ENCODE measurements at regions not wholly inside any gene's neighbourhood (a gene's known extent, or its start where the extent isn't known, plus 50 kb on each side); places are given as distances from the start of the nearest gene placed in this dataset. TPM values are rescaled to one million over a fixed set of nuclear protein-coding genes. Genes with fewer than 3 reads are reported as not detected.
A peak's percentile ranks its signal among the peaks of the same experiment; 100 is the strongest.

GRCh38 chr2:71742953-71743601, 289.7 kb downstream of the DYSF start:
- peaks cover 0 to 22% of the 10 kb centered on the region in 2 donors for H3K4me1 ChIP-seq
- DNase-seq: peak; percentile 19 to 21
- TF ChIP-seq CTCF (IDR thresholded peaks at IDR 0.05): no peak
- no peak for TF ChIP-seq POLR2A (IDR thresholded peaks at IDR 0.05)
- intact Hi-C loops (cut with DNase I): no loop called here
- no peaks in the 10 kb centered on the region for H3K27me3 ChIP-seq
- no peaks in the 10 kb centered on the region for H3K36me3 ChIP-seq
- no peak overlapping the region for H3K4me3 ChIP-seq (replicated peaks in 1 of 3)
- WGBS, 2 donors: 70 to 86% methylated on average over 16 of the region's 16 CpGs
- H3K9me3 ChIP-seq: no peaks in the 10 kb centered on the region
- no peak overlapping the region for H3K27ac ChIP-seq

- no peak overlapping the region for H3K4me3 ChIP-seq (replicated peaks in 1 of 3)
- no peaks in the 10 kb centered on the region for H3K27me3 ChIP-seq
- peaks cover 8 to 13% of the 10 kb centered on the region in 2 donors for H3K4me1 ChIP-seq
- H3K36me3 ChIP-seq: no peaks in the 10 kb centered on the region
- H3K9me3 ChIP-seq: no peaks in the 10 kb centered on the region
- no peak overlapping the region for H3K27ac ChIP-seq
- 88% methylated on average over 4 of the region's 4 CpGs for WGBS, 2 donors
- no peak for TF ChIP-seq POLR2A (IDR thresholded peaks at IDR 0.05)
- TF ChIP-seq CTCF (IDR thresholded peaks at IDR 0.05): no peak
- intact Hi-C loops (cut with DNase I): no loop called here
- no peak for DNase-seq
Observed at GRCh38 chr2:71736986-71737385, 283.6 kb downstream of the DYSF start.

GRCh38 chr2:71736091-71736861, 282.9 kb downstream of the DYSF start:
- TF ChIP-seq CTCF (IDR thresholded peaks at IDR 0.05) (no peak), POLR2A (IDR thresholded peaks at IDR 0.05) (no peak)
- H3K4me3 ChIP-seq (replicated peaks in 1 of 3): no peak overlapping the region
- H3K4me1 ChIP-seq: peaks cover 8 to 13% of the 10 kb centered on the region in 2 donors
- intact Hi-C loops (cut with DNase I): no loop called here
- H3K9me3 ChIP-seq: no peaks in the 10 kb centered on the region
- peak; percentile 60 to 61 for DNase-seq
- H3K36me3 ChIP-seq: no peaks in the 10 kb centered on the region
- H3K27ac ChIP-seq: no peak overlapping the region
- 23 to 39% methylated on average over 13 of the region's 13 CpGs for WGBS, 2 donors
- H3K27me3 ChIP-seq: no peaks in the 10 kb centered on the region

Small RNA genes lying in the stretch of these regions (small RNA-seq; reads per million reads assigned to genes)
- not detected for gene RPS20P10
